ENCODE measurements at regions not wholly inside any gene's neighbourhood (a gene's known extent, or its start where the extent isn't known, plus 50 kb on each side); places are given as distances from the start of the nearest gene placed in this dataset.

DNA sequence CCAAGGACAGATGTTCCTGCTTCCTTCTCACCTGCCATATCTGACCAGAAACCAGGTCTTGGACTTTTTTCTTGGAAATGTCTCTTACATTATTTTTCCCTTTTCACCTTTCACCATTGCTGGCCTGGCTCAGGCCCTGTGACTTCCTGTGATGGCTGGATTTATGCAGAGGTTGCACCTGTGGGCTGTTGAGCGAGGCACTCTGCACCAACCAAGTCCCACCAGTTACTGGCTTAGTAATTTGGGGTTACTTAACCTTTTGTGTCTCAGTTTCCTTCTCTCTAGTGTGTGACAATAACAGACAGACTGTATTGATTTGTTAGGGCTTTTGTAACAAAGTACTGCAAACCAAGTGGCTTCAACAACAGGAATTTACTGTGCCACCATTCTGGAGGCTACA lies 110.0 kb downstream of the INSIG2 start:
- no peak for DNase-seq (ENCODE audit: extremely low read depth in 1 of 4, low spot score in 3 of 4)
- TF ChIP-seq SMARCC2 (IDR thresholded peaks at IDR 0.05; ENCODE audit: low read depth) (no peak), ZNF253 (CRISPR knock-in tag; conservative IDR thresholded peaks at IDR 0.05) (no peak), BHLHE40 (IDR thresholded peaks at IDR 0.05; ENCODE audit: low read length) (no peak), PTRF (tag; IDR thresholded peaks at IDR 0.05) (no peak), PPARD (CRISPR knock-in tag; IDR thresholded peaks at IDR 0.05) (no peak)
- TF ChIP-seq, protein P1, sequence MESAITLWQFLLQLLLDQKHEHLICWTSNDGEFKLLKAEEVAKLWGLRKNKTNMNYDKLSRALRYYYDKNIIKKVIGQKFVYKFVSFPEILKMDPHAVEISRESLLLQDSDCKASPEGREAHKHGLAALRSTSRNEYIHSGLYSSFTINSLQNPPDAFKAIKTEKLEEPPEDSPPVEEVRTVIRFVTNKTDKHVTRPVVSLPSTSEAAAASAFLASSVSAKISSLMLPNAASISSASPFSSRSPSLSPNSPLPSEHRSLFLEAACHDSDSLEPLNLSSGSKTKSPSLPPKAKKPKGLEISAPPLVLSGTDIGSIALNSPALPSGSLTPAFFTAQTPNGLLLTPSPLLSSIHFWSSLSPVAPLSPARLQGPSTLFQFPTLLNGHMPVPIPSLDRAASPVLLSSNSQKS (CRISPR knock-in tag; IDR thresholded peaks at IDR 0.05) = no peak
- Histone ChIP-seq H3K4me1 (replicated peaks in 1 of 2; ENCODE audit: control insufficient read depth in 2 of 2, insufficient read depth in 2 of 2, low read length in 2 of 2) (no peaks in the 10 kb centered on the region), H2AFZ (ENCODE audit: low read depth, low read length) (no peak overlapping the region), H3K27me3 (ENCODE audit: control insufficient read depth in 2 of 2, insufficient read depth in 2 of 2, low read length in 2 of 2) (peaks cover 0 to 1% of the 10 kb centered on the region in 2 experiments; a peak in 3 of 5 replicates), H4K20me1 (replicated peaks; ENCODE audit: control insufficient read depth, insufficient read depth, low read length) (no peaks in the 10 kb centered on the region), H3K9me3 (replicated peaks; ENCODE audit: control insufficient read depth, insufficient read depth, low read depth, low read length) (no peaks in the 10 kb centered on the region), H3K36me3 (ENCODE audit: control insufficient read depth, insufficient read depth, low read length) (no peaks in the 10 kb centered on the region), H3K27ac (ENCODE audit: extremely low read depth, low read depth, low read length) (no peak overlapping the region), H3K4me2 (ENCODE audit: insufficient read depth, low read length) (no peak overlapping the region), H3K79me2 (ENCODE audit: control insufficient read depth, insufficient read depth, low read length) (no peaks in the 10 kb centered on the region), H3K9me1 (ENCODE audit: control insufficient read depth, insufficient read depth, low read length) (no peaks in the 10 kb centered on the region), H3K9ac (ENCODE audit: insufficient read depth in 1 of 2, low read depth in 2 of 2, low read length in 2 of 2) (no peak overlapping the region), H3K4me3 (no peak overlapping the region)
- intact Hi-C loops (cut with micrococcal nuclease) = no loop called here
- ChIA-PET POLR2A (no interaction called here), CTCF (ENCODE audit: low intra/inter-chr PET ratio) (no interaction called here)
- in situ Hi-C loops (cut with MboI) = no loop called here
- 0% methylated on average over 1 of the region's 1 CpG for WGBS (ENCODE audit: insufficient coverage, low coverage, missing lambda C conversion rate)
- FAIRE-seq = no peak
- BruUV-seq (replicated peaks) = no TSS peak
- no peak for ATAC-seq

All from K562 (cell line).